Adrenal gland (tissue), 5 donors: ENCODE measurements at regions not wholly inside any gene's neighbourhood (a gene's known extent, or its start where the extent isn't known, plus 50 kb on each side); places are given as distances from the start of the nearest gene placed in this dataset.

Experiments used
- CTCF ChIP-seq, 6 experiments: fragments of 450-650 bp in 4 of 6; fragments of 200-600 bp in 2 of 6; sonication (generic) in 1 of 6; IDR thresholded peaks; 1 replicate in 5 of 6; 2 replicates in 1 of 6; pipeline versions ENCODE4 v1.5.1 to v1.8.0; 2016 to 2021; ENCODE audit warnings: antibody characterized with exemption in 6 of 6, mild to moderate bottlenecking in 2 of 6, moderate library complexity in 1 of 6
- POLR2A ChIP-seq, 2 donors: fragments of 450-650 bp; IDR thresholded peaks; one replicate each; pipeline ENCODE4 v1.6.1; 2017; ENCODE audit warnings: antibody characterized with exemption in 2 of 2, mild to moderate bottlenecking in 2 of 2, moderate library complexity in 1 of 2
- donor health status: DM: no; HTN: no; CAD: no.

DNA sequence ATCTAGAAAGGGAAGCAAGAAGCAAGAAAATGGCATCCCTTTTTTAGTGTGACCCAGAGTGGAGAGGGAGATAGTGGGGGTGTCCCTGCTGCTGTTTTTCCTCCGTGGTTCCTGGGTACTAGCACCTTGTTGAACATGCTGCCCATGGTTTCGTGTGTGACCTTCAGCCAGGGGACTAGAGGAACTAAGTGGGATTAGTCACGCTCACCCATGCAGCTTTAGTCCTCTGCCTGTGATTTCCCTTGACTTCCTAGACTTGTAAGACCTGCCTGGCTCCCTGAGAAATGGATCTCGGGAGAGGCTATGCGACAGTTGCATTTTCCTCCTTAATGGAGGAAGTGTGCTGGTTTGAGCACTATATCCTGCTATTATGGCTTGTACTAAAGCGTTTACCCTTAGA is 471.4 kb downstream of the DCDC2C start:
- TF ChIP-seq CTCF (IDR thresholded peaks at IDR 0.05) (no peak), POLR2A (IDR thresholded peaks at IDR 0.05) (no peak)
